CD8-positive, alpha-beta memory T cell (primary cell): ENCODE measurements at regions not wholly inside any gene's neighbourhood (a gene's known extent, or its start where the extent isn't known, plus 50 kb on each side); places are given as distances from the start of the nearest gene placed in this dataset.

ENCODE experiments used
- CTCF ChIA-PET: fragments of 350-600 bp; sonication (Branson Sonifier 250); formaldehyde crosslinking; loops from one replicate; lab custom pipeline; 2021; ENCODE audit warnings: antibody characterized with exemption; lab: Charles Lee
- POLR2A ChIA-PET: fragments of 350-600 bp; sonication (Branson Sonifier 250); formaldehyde crosslinking; loops from one replicate; lab custom pipeline; 2021; ENCODE audit warnings: antibody characterized with exemption; lab: Charles Lee
- DNase-seq, 5 donors: peaks; one replicate each; pipeline versions ENCODE4 v3.0.0 to v3.0.0-alpha.2; 2020 to 2022; ENCODE audit warnings: mixed read lengths in 1 of 5
- H3K27ac ChIP-seq: one replicate; pipeline ENCODE4 v1.7.0; 2013; ENCODE audit warnings: low read depth, mild to moderate bottlenecking, low read length, moderate library complexity
- H3K27me3 ChIP-seq: 2 replicates; pipeline ENCODE4 v1.7.0; 2013; ENCODE audit warnings: low read length, mild to moderate bottlenecking; ENCODE audit not compliant: insufficient read depth, poor library complexity, severe bottlenecking
- H3K36me3 ChIP-seq: 2 replicates; pipeline ENCODE4 v1.7.0; 2013; ENCODE audit warnings: mild to moderate bottlenecking, low read length, moderate library complexity; ENCODE audit not compliant: insufficient read depth
- H3K4me1 ChIP-seq: 2 replicates; pipeline ENCODE4 v1.7.0; 2013; ENCODE audit warnings: mild to moderate bottlenecking, low read length, moderate library complexity; ENCODE audit not compliant: insufficient read depth
- H3K4me3 ChIP-seq: 2 replicates; pipeline ENCODE4 v1.7.0; 2013; ENCODE audit warnings: mild to moderate bottlenecking, low read length
- H3K9me3 ChIP-seq: 2 replicates; pipeline ENCODE4 v1.7.0; 2013; ENCODE audit warnings: mild to moderate bottlenecking, low read length
- H3K27ac Mint-ChIP-seq, 8 donors: one replicate each; pipeline ENCODE4 v1.8.0; 2020 to 2021; ENCODE audit warnings: mixed read lengths in 8 of 8, mild to moderate bottlenecking in 6 of 8, inconsistent platforms in 3 of 8, moderate library complexity in 3 of 8
- H3K27me3 Mint-ChIP-seq, 2 donors: one replicate each; pipeline ENCODE4 v1.8.0; 2020 to 2021; ENCODE audit warnings: mixed read lengths in 2 of 2, mild to moderate bottlenecking in 1 of 2, moderate library complexity in 1 of 2
- H3K36me3 Mint-ChIP-seq, 3 donors: one replicate each; pipeline ENCODE4 v1.8.0; 2020 to 2021; ENCODE audit warnings: mixed read lengths in 3 of 3, inconsistent platforms in 1 of 3, mild to moderate bottlenecking in 1 of 3
- H3K4me1 Mint-ChIP-seq, 3 donors: one replicate each; pipeline ENCODE4 v1.8.0; 2020 to 2021; ENCODE audit warnings: mixed read lengths in 3 of 3, inconsistent platforms in 1 of 3, mild to moderate bottlenecking in 1 of 3
- H3K4me3 Mint-ChIP-seq, 7 donors: one replicate each; pipeline ENCODE4 v1.8.0; 2020 to 2021; ENCODE audit warnings: mixed read lengths in 7 of 7, mild to moderate bottlenecking in 6 of 7, moderate library complexity in 4 of 7, inconsistent platforms in 2 of 7
- H3K9me3 Mint-ChIP-seq, 5 donors: one replicate each; pipeline ENCODE4 v1.8.0; 2020 to 2022; ENCODE audit warnings: mixed read lengths in 5 of 5, mild to moderate bottlenecking in 3 of 5, moderate library complexity in 2 of 5, inconsistent platforms in 1 of 5

DNA sequence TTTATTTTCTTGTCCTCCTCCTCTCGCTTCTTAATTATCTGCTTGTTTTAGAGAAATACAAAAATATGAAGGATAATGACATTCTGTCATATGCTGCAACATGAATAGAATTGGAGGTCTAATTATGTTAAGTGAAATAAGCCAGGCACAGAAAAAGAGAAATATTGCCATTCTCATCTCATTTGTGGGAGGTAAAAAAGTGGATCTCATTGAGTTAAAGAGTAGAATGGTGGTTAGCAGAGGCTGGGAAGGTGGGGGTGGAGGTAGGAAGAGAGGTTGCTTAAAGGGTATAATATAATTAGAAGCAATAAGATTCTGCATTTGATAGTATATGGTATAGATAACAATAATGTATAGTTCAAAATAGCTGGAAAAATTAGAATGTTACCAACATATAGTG is 231.3 kb downstream of the JRKL start:
- Histone ChIP-seq H3K9me3 (no peaks in the 10 kb centered on the region), H3K27me3 (no peaks in the 10 kb centered on the region), H3K4me1 (no peaks in the 10 kb centered on the region), H3K4me3 (no peak overlapping the region), H3K36me3 (no peaks in the 10 kb centered on the region), H3K27ac (no peak overlapping the region)
- Mint-ChIP-seq H3K4me3 (no peak overlapping the region), H3K4me1 (no peaks in the 10 kb centered on the region), H3K36me3 (no peaks in the 10 kb centered on the region), H3K27ac (no peak overlapping the region), H3K9me3 (peaks cover 0 to 6% (median 2%) of the 10 kb centered on the region in 5 donors), H3K27me3 (no peaks in the 10 kb centered on the region)
- CTCF ChIA-PET: no interaction called here
- DNase-seq: no peak
- POLR2A ChIA-PET: no interaction called here

DNA sequence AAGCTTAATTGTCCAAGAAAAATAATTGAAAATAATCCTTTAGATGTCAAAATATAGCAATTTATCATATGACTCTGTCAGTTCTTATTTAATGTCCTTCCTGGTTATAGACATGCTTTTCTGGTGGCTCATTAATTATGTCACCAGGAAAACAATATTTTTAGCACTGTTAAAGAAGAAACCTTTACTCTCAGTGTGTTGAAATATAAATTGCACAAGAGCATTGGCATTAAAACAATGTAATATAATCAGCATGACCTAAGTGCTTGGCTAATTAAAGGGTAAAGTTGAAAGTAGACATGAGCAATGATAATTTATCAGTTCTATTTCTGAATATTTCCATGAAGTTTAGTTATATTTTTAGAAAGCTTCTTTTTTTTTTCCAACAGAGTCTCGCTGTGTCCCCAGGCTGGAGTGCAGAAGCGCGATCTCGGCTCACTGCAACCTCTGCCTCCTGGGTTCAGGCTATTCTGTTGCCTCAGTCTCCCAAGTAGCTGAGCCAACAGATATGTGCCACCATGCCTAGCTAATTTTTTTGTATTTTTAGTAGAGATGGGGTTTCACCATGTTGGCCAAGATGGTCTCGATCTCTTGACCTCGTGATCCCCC is 232.3 kb downstream of the JRKL start:
- ChIA-PET CTCF (no interaction called here), POLR2A (no interaction called here)
- no peaks in the 10 kb centered on the region for H3K27me3 ChIP-seq
- H3K9me3 ChIP-seq: no peaks in the 10 kb centered on the region
- Mint-ChIP-seq H3K4me1 (no peaks in the 10 kb centered on the region), H3K9me3 (peaks cover 2 to 9% (median 5%) of the 10 kb centered on the region in 5 donors), H3K36me3 (no peaks in the 10 kb centered on the region), H3K4me3 (no peak overlapping the region), H3K27me3 (no peaks in the 10 kb centered on the region), H3K27ac (no peak overlapping the region)
- no peaks in the 10 kb centered on the region for H3K36me3 ChIP-seq
- DNase-seq: no peak
- H3K4me3 ChIP-seq: no peak overlapping the region
- no peak overlapping the region for H3K27ac ChIP-seq
- no peaks in the 10 kb centered on the region for H3K4me1 ChIP-seq

DNA sequence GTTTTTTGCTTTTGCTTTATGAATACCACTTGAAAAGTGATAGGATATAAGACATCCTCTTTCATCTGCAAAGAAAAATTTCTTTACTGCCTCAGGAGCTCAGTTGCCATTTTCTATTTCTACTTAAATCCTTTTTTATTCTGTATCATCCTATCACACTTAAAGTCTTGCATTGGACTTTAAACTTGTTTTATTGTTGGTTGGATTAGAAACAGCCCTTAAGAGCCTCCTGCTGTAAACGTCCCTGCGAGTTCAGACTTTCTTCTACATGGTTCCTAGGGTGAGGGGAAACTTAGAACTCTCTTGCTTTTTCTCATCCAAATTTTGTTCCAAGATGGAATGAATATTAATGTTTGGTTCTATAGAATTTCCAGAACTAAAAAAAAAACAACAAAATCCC is 234.3 kb downstream of the JRKL start:
- CTCF ChIA-PET: no interaction called here
- no peaks in the 10 kb centered on the region for H3K27me3 ChIP-seq
- H3K9me3 Mint-ChIP-seq: peaks cover 2 to 9% (median 7%) of the 10 kb centered on the region in 5 donors
- H3K4me1 ChIP-seq: no peaks in the 10 kb centered on the region
- H3K36me3 ChIP-seq: no peaks in the 10 kb centered on the region
- H3K27ac Mint-ChIP-seq: no peak overlapping the region
- no peak overlapping the region for H3K27ac ChIP-seq
- H3K27me3 Mint-ChIP-seq: no peaks in the 10 kb centered on the region
- no peak for DNase-seq
- H3K4me1 Mint-ChIP-seq: no peaks in the 10 kb centered on the region
- H3K36me3 Mint-ChIP-seq: no peaks in the 10 kb centered on the region
- POLR2A ChIA-PET: no interaction called here
- H3K4me3 ChIP-seq: no peak overlapping the region
- no peak overlapping the region for H3K4me3 Mint-ChIP-seq
- H3K9me3 ChIP-seq: no peaks in the 10 kb centered on the region

- no peak overlapping the region for H3K4me3 ChIP-seq
- no peak overlapping the region for H3K27ac ChIP-seq
- no peak overlapping the region for H3K4me3 Mint-ChIP-seq
- H3K36me3 Mint-ChIP-seq: no peaks in the 10 kb centered on the region
- no peak overlapping the region for H3K27ac Mint-ChIP-seq
- no peaks in the 10 kb centered on the region for H3K4me1 ChIP-seq
- no peaks in the 10 kb centered on the region for H3K27me3 ChIP-seq
- no peaks in the 10 kb centered on the region for H3K36me3 ChIP-seq
- no peaks in the 10 kb centered on the region for H3K27me3 Mint-ChIP-seq
- ChIA-PET POLR2A (no interaction called here), CTCF (no interaction called here)
- H3K9me3 Mint-ChIP-seq: peaks cover 2 to 9% (median 5%) of the 10 kb centered on the region in 5 donors
- DNase-seq: no peak
- H3K4me1 Mint-ChIP-seq: no peaks in the 10 kb centered on the region
- no peaks in the 10 kb centered on the region for H3K9me3 ChIP-seq
Observed at GRCh38 chr11:96627376-96627775, 237.6 kb downstream of the JRKL start.

- no peaks in the 10 kb centered on the region for H3K36me3 ChIP-seq
- DNase-seq: no peak
- Mint-ChIP-seq H3K4me3 (no peak overlapping the region), H3K27me3 (no peaks in the 10 kb centered on the region), H3K27ac (no peak overlapping the region), H3K4me1 (no peaks in the 10 kb centered on the region), H3K36me3 (no peaks in the 10 kb centered on the region), H3K9me3 (peaks cover 0 to 7% (median 3%) of the 10 kb centered on the region in 5 donors)
- CTCF ChIA-PET: no interaction called here
- no peak overlapping the region for H3K27ac ChIP-seq
- no peaks in the 10 kb centered on the region for H3K4me1 ChIP-seq
- H3K4me3 ChIP-seq: no peak overlapping the region
- H3K9me3 ChIP-seq: no peaks in the 10 kb centered on the region
- H3K27me3 ChIP-seq: no peaks in the 10 kb centered on the region
- POLR2A ChIA-PET: no interaction called here
Observed at GRCh38 chr11:96635655-96636054, 245.8 kb downstream of the JRKL start.

GRCh38 chr11:96641261-96641660 is 251.4 kb downstream of the JRKL start:
- no peaks in the 10 kb centered on the region for H3K4me1 ChIP-seq
- Mint-ChIP-seq H3K4me3 (no peak overlapping the region), H3K36me3 (no peaks in the 10 kb centered on the region), H3K27me3 (no peaks in the 10 kb centered on the region), H3K27ac (no peak overlapping the region), H3K9me3 (peaks cover 0 to 8% (median 3%) of the 10 kb centered on the region in 5 donors), H3K4me1 (no peaks in the 10 kb centered on the region)
- H3K4me3 ChIP-seq: no peak overlapping the region
- no peaks in the 10 kb centered on the region for H3K36me3 ChIP-seq
- no peak for DNase-seq
- no peaks in the 10 kb centered on the region for H3K9me3 ChIP-seq
- ChIA-PET CTCF (no interaction called here), POLR2A (no interaction called here)
- H3K27me3 ChIP-seq: no peaks in the 10 kb centered on the region
- no peak overlapping the region for H3K27ac ChIP-seq

GRCh38 chr11:96642583-96642982 is 252.8 kb downstream of the JRKL start:
- Mint-ChIP-seq H3K4me3 (no peak overlapping the region), H3K9me3 (peaks cover 0 to 7% (median 3%) of the 10 kb centered on the region in 5 donors), H3K27me3 (no peaks in the 10 kb centered on the region), H3K36me3 (no peaks in the 10 kb centered on the region), H3K27ac (no peak overlapping the region), H3K4me1 (no peaks in the 10 kb centered on the region)
- Histone ChIP-seq H3K4me3 (no peak overlapping the region), H3K27ac (no peak overlapping the region), H3K36me3 (no peaks in the 10 kb centered on the region), H3K9me3 (no peaks in the 10 kb centered on the region), H3K27me3 (no peaks in the 10 kb centered on the region), H3K4me1 (no peaks in the 10 kb centered on the region)
- no peak for DNase-seq
- CTCF ChIA-PET: no interaction called here
- POLR2A ChIA-PET: no interaction called here

DNA sequence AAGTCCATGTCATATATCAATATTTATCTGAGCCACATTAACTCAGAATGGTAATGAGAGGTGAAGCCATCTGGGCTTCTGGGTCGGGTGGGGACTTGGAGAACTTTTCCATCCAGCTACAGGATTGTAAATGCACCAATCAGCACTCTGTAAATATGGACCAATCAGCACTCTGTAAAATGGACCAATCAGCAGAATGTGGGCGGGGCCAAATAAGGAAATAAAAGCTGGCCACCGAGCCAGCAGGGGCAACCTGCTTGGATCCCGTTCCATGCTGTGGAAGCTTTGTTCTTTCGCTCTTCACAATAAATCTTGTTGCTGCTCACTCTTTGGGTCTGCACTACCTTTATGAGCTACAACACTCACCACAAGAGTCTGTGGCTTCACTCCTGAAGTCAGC is 253.4 kb downstream of the JRKL start:
- CTCF ChIA-PET: no interaction called here
- Histone ChIP-seq H3K27ac (no peak overlapping the region), H3K4me1 (no peaks in the 10 kb centered on the region), H3K4me3 (no peak overlapping the region), H3K27me3 (no peaks in the 10 kb centered on the region), H3K9me3 (no peaks in the 10 kb centered on the region), H3K36me3 (no peaks in the 10 kb centered on the region)
- peaks cover 0 to 7% (median 3%) of the 10 kb centered on the region in 5 donors for H3K9me3 Mint-ChIP-seq
- DNase-seq: no peak
- H3K4me3 Mint-ChIP-seq: no peak overlapping the region
- POLR2A ChIA-PET: no interaction called here
- no peaks in the 10 kb centered on the region for H3K4me1 Mint-ChIP-seq
- no peak overlapping the region for H3K27ac Mint-ChIP-seq
- H3K36me3 Mint-ChIP-seq: no peaks in the 10 kb centered on the region
- H3K27me3 Mint-ChIP-seq: no peaks in the 10 kb centered on the region

DNA sequence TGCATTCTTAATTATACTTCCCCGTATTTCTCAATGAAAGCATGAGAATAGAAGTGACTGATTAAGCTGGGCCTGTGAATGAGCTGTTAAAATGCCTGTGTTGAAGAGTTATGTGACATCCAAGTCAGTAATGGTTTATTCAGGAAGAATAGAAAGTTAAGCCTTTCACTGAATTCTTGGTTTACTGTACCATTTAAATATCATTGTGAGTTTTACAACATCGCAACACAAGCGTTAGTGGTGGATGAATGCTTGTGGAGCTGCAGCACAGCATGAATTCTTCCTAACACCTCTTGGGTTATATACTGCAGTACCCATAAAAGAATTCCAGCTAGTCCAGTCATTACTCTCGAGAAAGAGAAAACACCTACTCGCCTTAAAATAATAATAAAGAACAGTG is 257.8 kb downstream of the JRKL start:
- peaks cover 0 to 4% (median 0%) of the 10 kb centered on the region in 5 donors for H3K9me3 Mint-ChIP-seq
- no peaks in the 10 kb centered on the region for H3K27me3 Mint-ChIP-seq

More for the DNA sequence above, 257.8 kb downstream of the JRKL start:
- no peaks in the 10 kb centered on the region for H3K36me3 ChIP-seq
- CTCF ChIA-PET: no interaction called here
- Mint-ChIP-seq H3K36me3 (no peaks in the 10 kb centered on the region), H3K4me3 (no peak overlapping the region), H3K27ac (no peak overlapping the region), H3K4me1 (no peaks in the 10 kb centered on the region)
- H3K27ac ChIP-seq: no peak overlapping the region
- no peaks in the 10 kb centered on the region for H3K9me3 ChIP-seq
- no peaks in the 10 kb centered on the region for H3K27me3 ChIP-seq
- DNase-seq: no peak
- H3K4me3 ChIP-seq: no peak overlapping the region
- no peaks in the 10 kb centered on the region for H3K4me1 ChIP-seq
- POLR2A ChIA-PET: no interaction called here
